ENCODE measurements at regions not wholly inside any gene's neighbourhood (a gene's known extent, or its start where the extent isn't known, plus 50 kb on each side); places are given as distances from the start of the nearest gene placed in this dataset.
A peak's percentile ranks its signal among the peaks of the same experiment; 100 is the strongest.

- DNase-seq = no peak
Observed at GRCh38 chr11:62026739-62027370, 59.4 kb upstream of the FTH1 start.

GRCh38 chr11:62025487-62026105, 58.2 kb upstream of the FTH1 start:
- DNase-seq = peak; percentile 73

GRCh38 chr11:62024936-62025486, 57.6 kb upstream of the FTH1 start:
- DNase-seq = no peak

GRCh38 chr11:62022211-62022610, 54.8 kb upstream of the FTH1 start:
- DNase-seq = no peak

- no peak for DNase-seq
Observed at GRCh38 chr11:62020661-62021060, 53.2 kb upstream of the FTH1 start.

- no peak for DNase-seq
Observed at GRCh38 chr11:62018981-62019664, 51.7 kb upstream of the FTH1 start.

- no peak for DNase-seq
Observed at GRCh38 chr11:62017878-62018655, 50.6 kb upstream of the FTH1 start.

Data from fibroblast of skin of scalp (primary cell).